NCI-H2196 treated with DMSO at 0.1 percent for 48 hours (cell line): ENCODE measurements at regions not wholly inside any gene's neighbourhood (a gene's known extent, or its start where the extent isn't known, plus 50 kb on each side); places are given as distances from the start of the nearest gene placed in this dataset.
A peak's percentile ranks its signal among the peaks of the same experiment; 100 is the strongest.
"Not testable (repeated sequence)": the region's sequence is repeated elsewhere in the genome, so short reads cannot be mapped to it uniquely, and the experiment has no call there.

Source experiments
- DNase-seq: peaks from one replicate; lab custom pipeline; 2025; ENCODE audit not compliant: unreplicated experiment; lab: John Stamatoyannopoulos, UW

DNA sequence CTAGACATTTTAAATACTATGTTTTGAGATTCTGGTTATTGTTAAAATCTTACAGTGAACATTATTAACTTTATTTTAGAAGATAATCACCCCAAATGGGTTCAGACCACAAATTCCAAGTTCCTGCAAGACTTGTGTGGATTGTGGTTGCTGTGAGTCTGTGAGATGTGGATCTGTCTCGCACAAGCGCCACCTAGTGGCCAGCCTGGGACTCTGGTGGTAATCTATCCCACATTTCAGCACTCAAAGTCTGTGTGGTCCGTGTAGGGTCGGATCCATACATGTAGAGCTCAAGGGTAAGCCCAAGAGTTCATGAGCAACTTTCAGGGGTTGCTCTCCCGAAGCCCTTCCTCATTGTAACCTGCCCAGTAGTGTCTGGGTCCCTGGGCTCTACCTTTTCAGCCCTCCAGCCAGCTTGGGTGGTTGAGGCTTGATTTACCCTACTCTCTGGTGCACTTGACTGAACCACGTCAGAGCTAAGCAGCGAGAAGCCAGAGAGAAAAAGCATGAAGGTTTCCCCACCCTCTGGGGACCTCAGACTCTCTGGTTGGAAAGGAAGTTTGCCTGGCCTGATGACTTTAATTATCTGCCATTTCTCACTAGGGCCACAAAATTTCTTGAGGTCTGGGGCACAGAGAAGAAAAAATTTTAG lies 129.2 kb downstream of the ARHGAP11B start:
- not testable (repeated sequence) for DNase-seq

DNA sequence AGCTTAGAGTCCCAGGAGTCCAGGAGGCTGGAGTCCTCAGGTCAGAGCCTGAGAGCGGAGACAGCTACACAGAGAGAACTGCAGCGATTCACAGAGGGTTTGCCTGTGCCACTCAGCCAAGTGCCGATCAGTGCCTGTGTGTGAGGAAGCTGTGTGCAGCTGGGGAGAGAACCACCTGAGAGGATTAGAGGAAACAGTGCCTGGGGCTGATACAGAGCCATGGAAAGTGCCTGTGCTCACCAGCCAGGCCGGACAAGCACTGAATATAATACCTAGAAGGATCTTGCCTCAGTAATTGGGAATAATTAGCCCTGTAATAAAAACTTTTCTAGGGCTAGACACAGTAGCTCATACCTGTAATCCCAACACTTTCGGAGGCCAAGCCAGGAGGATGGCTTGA lies 134.7 kb downstream of the ARHGAP11B start:
- not testable (repeated sequence) for DNase-seq

- not testable (repeated sequence) for DNase-seq
Observed at GRCh38 chr15:30761365-30761764, 135.4 kb downstream of the ARHGAP11B start.

DNA sequence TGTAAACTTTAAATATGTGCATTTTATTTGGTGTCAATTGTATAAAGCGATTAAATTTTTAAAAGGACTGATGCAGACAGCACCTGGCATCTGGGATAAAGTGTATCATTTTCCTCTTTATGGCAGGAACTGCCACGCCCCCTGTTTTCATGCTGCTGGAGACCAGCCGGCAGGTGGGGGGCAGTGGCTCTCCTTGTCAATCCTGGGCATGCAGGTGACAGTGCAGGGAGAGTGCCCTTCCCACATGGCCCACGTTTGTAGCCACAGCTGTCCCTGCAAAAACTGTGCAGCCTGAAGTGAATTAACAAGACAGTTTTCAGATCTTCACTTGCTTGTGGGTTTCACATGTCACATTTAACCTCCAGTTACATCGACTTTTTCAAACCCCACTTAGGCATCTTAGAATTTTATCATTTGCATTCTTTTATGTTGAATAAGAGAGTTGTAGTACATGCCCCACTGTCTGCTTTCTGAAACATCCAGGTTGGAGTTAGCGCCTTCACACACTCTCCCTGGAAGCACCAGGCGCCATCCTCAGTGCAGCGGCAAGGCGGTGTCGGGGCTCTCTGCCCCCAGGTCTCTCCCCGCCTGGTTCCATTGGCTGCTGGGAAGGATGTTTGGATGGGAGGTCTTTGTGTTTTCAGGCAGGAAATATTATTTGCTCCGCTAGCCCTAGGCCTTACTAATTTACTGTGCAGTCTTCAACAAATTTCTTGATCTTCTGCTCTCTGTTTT lies 134.2 kb upstream of the FAN1 start:
- not testable (repeated sequence) for DNase-seq

- DNase-seq, result no peak
Observed at GRCh38 chr15:30770759-30771158, 133.0 kb upstream of the FAN1 start.

DNA sequence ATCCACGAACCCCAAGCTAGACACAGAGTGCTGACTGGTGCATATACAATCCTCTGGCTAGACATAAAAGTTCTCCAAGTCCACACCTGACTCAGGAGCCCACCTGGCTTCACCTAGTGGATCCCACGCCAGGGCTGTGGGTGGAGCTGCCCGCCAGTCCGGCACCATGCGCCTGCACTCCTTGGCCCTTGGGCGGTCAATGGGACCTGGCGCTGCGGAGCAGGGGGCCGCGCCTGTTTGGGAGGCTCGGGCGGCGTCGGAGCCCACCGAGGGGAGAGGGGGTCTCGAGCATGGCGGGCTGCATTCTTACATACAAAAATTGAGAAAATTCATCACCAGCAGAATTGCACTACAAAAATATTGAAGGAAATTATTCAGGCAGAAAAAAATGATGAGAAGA lies 120.7 kb upstream of the FAN1 start:
- DNase-seq, result no peak

DNA sequence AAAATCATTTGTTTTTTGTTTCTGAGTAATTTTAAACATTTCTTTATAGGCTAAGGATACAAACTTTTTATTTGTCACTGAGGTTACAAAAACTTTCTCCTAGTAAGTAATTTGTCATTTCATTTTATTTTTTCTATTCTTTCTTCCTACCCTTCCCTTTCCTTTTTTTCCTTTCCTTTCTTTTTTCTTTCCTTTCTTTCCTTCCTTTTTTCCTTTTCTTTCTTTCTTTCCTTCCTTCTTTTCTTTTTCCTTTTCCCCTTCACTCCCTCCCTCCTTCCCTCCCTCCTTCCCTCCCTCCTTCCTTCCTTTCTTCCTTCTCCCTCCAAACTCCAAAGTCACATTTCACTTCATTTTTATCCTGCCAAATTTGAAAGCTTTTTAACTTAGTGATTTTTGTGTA lies 115.1 kb upstream of the FAN1 start:
- DNase-seq, result no peak

GRCh38 chr15:30791239-30792175 lies 112.2 kb upstream of the FAN1 start:
- DNase-seq, result no peak

DNA sequence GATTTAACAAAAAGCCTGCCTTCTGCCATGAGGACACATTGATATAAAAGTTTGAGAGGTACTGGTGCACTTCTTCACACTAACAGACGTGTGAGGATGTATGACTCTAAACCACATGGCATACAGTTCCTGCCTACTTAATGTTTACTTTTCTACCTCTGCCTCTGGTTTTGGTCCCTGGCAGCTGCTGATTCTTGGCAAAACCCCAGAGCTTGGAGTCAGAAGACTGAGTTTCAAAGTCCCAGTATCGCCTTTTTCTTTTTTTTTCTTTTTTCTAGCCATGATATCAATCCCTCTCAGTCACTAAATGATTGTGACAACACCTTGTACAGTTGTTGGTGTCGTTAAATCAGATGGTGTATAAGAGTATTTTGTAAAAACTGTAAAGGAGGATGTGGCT lies 110.9 kb upstream of the FAN1 start:
- not testable (repeated sequence) for DNase-seq

GRCh38 chr15:30794388-30794787 lies 109.3 kb upstream of the FAN1 start:
- DNase-seq, result no peak

DNA sequence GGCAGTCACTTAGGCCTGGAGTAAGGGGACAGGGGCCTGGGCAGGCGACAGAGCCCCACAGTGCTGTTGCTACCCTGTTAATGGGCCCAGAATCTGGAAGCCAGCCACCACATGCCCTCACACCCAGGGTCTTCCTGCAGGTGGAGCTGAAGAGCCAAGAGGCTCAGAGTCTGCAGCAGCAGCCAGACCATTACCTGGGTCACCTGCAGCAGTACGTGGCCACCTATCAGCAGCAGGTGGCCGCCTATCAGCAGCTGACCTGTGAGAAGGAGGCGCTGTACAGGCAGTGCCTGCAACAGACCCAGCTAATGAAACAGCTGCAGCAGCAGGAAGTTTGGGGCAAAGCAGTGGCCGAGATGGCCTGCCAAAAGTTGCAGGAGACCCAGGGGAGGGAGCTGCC lies 104.2 kb upstream of the FAN1 start:
- DNase-seq, result not testable (repeated sequence)

- DNase-seq, result not testable (repeated sequence)
Observed at GRCh38 chr15:30801140-30801895, 102.4 kb upstream of the FAN1 start.

- not testable (repeated sequence) for DNase-seq
Observed at GRCh38 chr15:30802001-30802400, 101.7 kb upstream of the FAN1 start.

- not testable (repeated sequence) for DNase-seq
Observed at GRCh38 chr15:30803703-30804102, 100.0 kb upstream of the FAN1 start.

GRCh38 chr15:30816430-30816829 lies 87.3 kb upstream of the FAN1 start:
- DNase-seq, result no peak

DNA sequence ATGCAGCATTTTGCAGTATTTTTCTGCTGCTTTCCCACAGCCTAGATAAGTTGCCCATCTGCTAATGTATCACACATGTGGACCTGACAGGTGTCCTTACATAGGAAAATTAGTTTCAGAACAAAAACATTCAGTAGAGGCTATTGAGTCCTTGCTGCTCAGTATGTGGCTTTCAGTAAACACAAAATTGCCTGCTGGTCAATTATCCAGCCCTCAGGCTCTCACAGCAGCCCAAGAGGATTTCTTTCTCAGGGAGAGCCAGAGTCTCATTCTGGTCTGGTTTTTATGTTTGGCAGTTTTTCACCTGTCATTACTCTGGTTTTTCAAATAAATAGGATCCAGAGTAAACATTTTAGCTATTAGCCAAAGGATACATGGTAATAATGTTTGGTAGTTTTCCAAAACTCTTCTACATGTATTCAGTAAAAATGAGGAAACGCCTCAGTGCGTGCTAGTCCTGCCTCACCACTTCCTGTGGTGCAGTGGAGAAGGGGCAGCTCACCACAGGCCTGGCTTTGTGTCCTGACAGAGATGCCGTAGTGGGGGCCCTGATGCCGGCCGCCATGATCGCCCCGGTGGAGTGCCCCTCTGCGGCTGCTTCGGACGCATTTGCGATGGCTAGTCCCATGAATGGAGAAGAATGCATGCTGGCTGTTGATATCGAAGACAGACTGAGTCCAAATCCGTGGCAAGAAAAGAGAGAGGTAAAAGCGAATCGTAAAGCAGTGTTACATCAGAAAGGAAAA lies 80.5 kb upstream of the FAN1 start:
- DNase-seq, result peak; percentile 13

DNA sequence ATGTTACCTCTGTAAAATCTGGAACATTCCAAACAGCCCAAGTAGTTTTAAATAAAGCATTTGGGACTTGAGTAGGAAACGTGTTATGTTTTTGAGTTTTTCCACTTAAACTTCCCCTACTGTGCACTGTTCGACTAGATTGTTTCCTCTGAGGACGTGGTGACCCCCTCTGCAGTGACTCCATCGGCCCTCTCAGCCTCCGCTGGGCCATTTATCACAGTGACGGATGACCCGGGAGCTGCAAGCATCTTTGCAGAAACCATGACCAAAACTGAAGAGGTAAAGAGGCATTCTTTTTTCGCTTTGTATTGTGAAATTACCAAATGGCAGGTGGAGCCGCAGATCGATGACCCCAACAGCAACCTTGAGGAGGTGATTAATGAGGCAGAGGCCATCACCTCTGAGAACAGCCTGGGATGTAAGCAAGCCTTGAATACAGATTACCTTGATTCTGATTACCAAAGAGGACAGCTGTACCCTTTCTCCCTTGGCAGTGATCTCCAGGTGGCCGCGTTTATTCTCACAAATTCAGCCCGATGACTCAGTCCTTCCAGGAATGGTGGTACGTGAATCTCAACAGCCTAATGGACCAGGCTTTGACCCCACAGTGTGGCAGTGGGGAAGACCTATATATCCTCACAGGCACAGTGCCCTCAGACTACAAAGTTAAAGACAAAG lies 79.1 kb upstream of the FAN1 start:
- no peak for DNase-seq

DNA sequence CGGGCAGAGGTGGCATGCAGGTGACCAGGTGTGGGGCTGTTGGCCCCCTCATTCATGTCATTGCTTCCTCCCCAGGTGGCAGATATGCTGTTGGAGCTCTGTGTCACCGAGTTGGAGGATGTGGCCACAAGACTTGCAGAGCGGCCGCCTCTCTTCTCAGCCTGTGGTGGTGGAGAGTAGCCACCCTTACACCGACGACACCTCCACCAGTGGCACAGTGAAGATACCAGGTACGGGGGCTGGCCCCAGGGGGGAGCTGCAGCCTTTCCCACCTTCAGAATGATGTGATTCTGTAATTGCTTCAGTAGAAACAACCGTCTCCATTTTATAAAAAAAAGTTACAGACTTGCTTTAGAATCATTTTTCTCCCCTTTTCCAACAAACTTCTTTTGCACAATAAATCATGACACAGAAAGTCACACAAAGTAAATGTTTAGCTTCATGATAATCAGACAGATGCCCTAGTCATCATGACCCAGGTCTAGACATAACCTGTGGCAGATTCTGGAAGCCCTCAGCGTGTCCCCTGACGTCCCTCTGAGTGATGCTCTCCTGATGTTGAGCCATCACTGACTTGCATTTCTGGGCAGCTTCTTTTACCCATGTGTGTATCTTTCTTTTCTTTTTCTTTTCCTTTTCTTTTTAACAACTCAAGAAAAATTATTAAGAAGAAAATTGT lies 76.0 kb upstream of the FAN1 start:
- no peak for DNase-seq

DNA sequence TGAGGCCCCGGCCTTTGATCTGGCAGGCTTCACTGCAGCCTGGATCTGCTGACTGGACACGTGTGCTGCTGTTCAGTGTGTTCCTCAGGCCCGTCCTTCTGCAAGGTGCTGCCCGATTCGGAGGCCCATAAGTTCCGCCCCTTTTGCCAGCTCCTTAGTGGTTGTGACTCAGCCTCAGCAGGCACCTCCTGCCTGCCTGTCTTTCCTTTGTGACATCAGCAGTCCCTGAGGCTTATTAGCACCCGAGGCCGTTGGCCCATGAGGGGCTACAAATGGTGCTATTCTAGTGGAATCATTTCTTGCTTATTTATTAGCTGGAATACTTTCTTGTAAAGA lies 75.4 kb upstream of the FAN1 start:
- not testable (repeated sequence) for DNase-seq
